ENCODE measurements at regions not wholly inside any gene's neighbourhood (a gene's known extent, or its start where the extent isn't known, plus 50 kb on each side); places are given as distances from the start of the nearest gene placed in this dataset.

DNA sequence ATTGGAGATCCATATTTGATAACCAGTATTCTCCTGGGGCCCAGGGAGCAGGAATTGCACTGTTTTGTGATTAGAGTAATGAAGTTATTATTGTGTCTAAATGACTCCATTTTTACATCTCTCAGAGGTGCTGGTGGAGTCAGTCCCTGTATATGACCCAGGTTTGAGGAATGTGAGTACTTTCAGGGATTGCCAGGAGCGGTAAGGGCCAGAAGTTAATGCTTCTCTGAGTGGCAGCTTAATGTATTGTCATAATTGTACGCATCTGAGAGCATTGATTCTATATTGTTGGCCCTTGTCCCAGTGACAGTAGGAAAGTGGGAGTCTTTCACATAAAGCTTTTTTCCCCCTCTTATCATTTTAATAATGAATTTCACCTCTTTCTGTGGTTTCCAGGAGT lies 146.2 kb downstream of the GATB start:
- DNase-seq: no peak

DNA sequence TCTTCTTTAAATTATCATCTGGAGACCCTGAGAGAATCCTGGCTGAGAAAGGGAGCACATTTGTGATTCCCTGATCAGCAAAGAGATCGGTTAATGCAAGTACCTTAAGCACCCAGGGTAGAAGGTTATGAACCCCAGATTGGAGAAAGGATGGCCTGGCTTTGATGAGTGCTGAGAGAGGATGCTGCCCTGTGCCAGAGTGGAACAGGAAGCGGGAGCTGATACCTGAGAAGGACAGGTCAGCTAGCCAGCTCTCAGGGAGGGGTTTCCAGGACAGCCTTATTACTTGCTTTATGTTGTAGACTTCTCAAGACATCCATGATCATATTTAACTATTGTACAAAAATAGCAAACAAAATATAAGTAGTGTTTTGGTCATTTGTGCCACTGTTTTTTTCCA lies 141.9 kb downstream of the GATB start:
- DNase-seq: no peak

GRCh38 chr4:151620066-151620465 lies 140.7 kb downstream of the GATB start:
- no peak for DNase-seq

All from inflammatory macrophage treated with lipopolysaccharide for 1 hour (primary cell).